Right atrium auricular region (tissue), 2 donors: ENCODE measurements at regions not wholly inside any gene's neighbourhood (a gene's known extent, or its start where the extent isn't known, plus 50 kb on each side); places are given as distances from the start of the nearest gene placed in this dataset.

Source experiments
- DNase-seq: peaks from one replicate; pipeline ENCODE4 v3.0.0-alpha.2; 2019; ENCODE audit warnings: low spot score
- H3K27ac ChIP-seq, 2 donors: fragments of 200-600 bp; sonication (generic); 1 replicate in 1 of 2; 2 replicates in 1 of 2; pipeline ENCODE4 v1.5.1; 2016 to 2019
- H3K27me3 ChIP-seq, 2 donors: fragments of 200-600 bp; sonication (generic); one replicate each; pipeline versions ENCODE4 v1.5.1 to v1.6.0; 2017 to 2019
- H3K36me3 ChIP-seq: fragments of 200-600 bp; sonication (generic); one replicate; pipeline ENCODE4 v1.5.1; 2016
- H3K4me1 ChIP-seq, 2 donors: fragments of 200-600 bp; sonication (generic); one replicate each; pipeline versions ENCODE4 v1.5.1 to v1.6.0; 2017 to 2019
- H3K4me3 ChIP-seq, 2 donors: fragments of 200-600 bp; sonication (generic); 1 replicate in 1 of 2; 2 replicates in 1 of 2; pipeline ENCODE4 v1.5.1; 2017 to 2019; ENCODE audit warnings: mild to moderate bottlenecking in 1 of 2, moderate library complexity in 1 of 2
- H3K9me3 ChIP-seq, 2 donors: fragments of 200-600 bp; sonication (generic); one replicate each; pipeline ENCODE4 v1.5.1; 2019
- CTCF ChIP-seq, 2 donors: fragments of 200-600 bp; sonication (generic); IDR thresholded peaks; one replicate each; pipeline ENCODE4 v1.5.1; 2019; ENCODE audit warnings: antibody characterized with exemption in 2 of 2

GRCh38 chr1:30533796-30534550, 189.4 kb downstream of the MATN1 start:
- Histone ChIP-seq H3K27ac (no peak overlapping the region), H3K4me1 (no peaks in the 10 kb centered on the region), H3K36me3 (no peaks in the 10 kb centered on the region), H3K4me3 (no peak overlapping the region), H3K9me3 (peaks cover 0 to 3% of the 10 kb centered on the region in 2 donors), H3K27me3 (no peaks in the 10 kb centered on the region)
- TF ChIP-seq CTCF (IDR thresholded peaks at IDR 0.05) = no peak
- DNase-seq = peak; percentile 21

GRCh38 chr1:30533141-30533540, 190.2 kb downstream of the MATN1 start:
- no peak for TF ChIP-seq CTCF (IDR thresholded peaks at IDR 0.05)
- no peaks in the 10 kb centered on the region for H3K36me3 ChIP-seq

GRCh38 chr1:30532621-30533020, 190.8 kb downstream of the MATN1 start:
- Histone ChIP-seq H3K4me3 (no peak overlapping the region), H3K36me3 (no peaks in the 10 kb centered on the region), H3K4me1 (no peaks in the 10 kb centered on the region), H3K27me3 (no peaks in the 10 kb centered on the region), H3K27ac (no peak overlapping the region), H3K9me3 (peaks cover 0 to 3% of the 10 kb centered on the region in 2 donors)
- TF ChIP-seq CTCF (IDR thresholded peaks at IDR 0.05) = no peak
- peak; percentile 42 for DNase-seq

More at GRCh38 chr1:30533141-30533540, 190.2 kb downstream of the MATN1 start:
- no peak for DNase-seq
- no peak overlapping the region for H3K27ac ChIP-seq
- no peaks in the 10 kb centered on the region for H3K4me1 ChIP-seq
- H3K9me3 ChIP-seq = peaks cover 0 to 3% of the 10 kb centered on the region in 2 donors
- H3K4me3 ChIP-seq = no peak overlapping the region
- no peaks in the 10 kb centered on the region for H3K27me3 ChIP-seq

GRCh38 chr1:30527511-30528140, 195.8 kb downstream of the MATN1 start:
- Histone ChIP-seq H3K4me1 (peaks cover 0 to 37% of the 10 kb centered on the region in 2 donors), H3K36me3 (no peaks in the 10 kb centered on the region), H3K27me3 (no peaks in the 10 kb centered on the region), H3K9me3 (peaks cover 0 to 3% of the 10 kb centered on the region in 2 donors), H3K4me3 (no peak overlapping the region), H3K27ac (peak overlapping the region; percentile 80 to 84)
- no peak for DNase-seq
- TF ChIP-seq CTCF (IDR thresholded peaks at IDR 0.05) = no peak

GRCh38 chr1:30526652-30527345, 196.6 kb downstream of the MATN1 start:
- no peak for DNase-seq
- no peak overlapping the region for H3K4me3 ChIP-seq
- peak overlapping the region; percentile 80 to 84 for H3K27ac ChIP-seq
- H3K9me3 ChIP-seq = no peaks in the 10 kb centered on the region
- H3K36me3 ChIP-seq = no peaks in the 10 kb centered on the region
- no peak for TF ChIP-seq CTCF (IDR thresholded peaks at IDR 0.05)
- H3K27me3 ChIP-seq = no peaks in the 10 kb centered on the region
- peaks cover 0 to 43% of the 10 kb centered on the region in 2 donors for H3K4me1 ChIP-seq
